ENCODE measurements at regions not wholly inside any gene's neighbourhood (a gene's known extent, or its start where the extent isn't known, plus 50 kb on each side); places are given as distances from the start of the nearest gene placed in this dataset.
"Not testable (repeated sequence)": the region's sequence is repeated elsewhere in the genome, so short reads cannot be mapped to it uniquely, and the experiment has no call there.

GRCh38 chr3:152196782-152197181 lies 71.9 kb upstream of the MBNL1 start:
- peak in 1 of 5 experiments; percentile 85 for DNase-seq

GRCh38 chr3:152197451-152197850 lies 71.3 kb upstream of the MBNL1 start:
- DNase-seq = peak in 1 of 5 experiments; percentile 70

DNA sequence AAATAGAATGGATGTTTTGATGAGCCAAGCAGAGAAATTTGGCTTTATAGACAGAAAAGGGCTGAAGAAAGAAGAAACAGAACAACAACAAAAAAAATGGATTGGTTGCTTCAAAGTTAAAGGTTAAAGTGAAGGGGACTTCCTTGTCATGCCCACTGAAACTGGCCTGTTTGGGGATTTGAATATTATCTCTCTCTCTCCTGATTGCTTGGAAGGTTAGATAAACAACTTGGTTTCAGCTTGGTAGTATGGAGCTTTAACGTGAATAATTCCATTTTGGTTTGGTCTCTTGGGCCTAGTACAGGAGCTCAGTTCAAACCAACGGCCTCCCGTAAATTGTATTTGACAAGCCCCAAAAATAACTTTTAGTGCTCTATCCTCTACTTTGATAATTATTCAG lies 70.8 kb upstream of the MBNL1 start:
- peak in 1 of 5 experiments; percentile 56 for DNase-seq

- DNase-seq = peak in 1 of 5 experiments; percentile 56
Observed at GRCh38 chr3:152198665-152199064, 70.1 kb upstream of the MBNL1 start.

DNA sequence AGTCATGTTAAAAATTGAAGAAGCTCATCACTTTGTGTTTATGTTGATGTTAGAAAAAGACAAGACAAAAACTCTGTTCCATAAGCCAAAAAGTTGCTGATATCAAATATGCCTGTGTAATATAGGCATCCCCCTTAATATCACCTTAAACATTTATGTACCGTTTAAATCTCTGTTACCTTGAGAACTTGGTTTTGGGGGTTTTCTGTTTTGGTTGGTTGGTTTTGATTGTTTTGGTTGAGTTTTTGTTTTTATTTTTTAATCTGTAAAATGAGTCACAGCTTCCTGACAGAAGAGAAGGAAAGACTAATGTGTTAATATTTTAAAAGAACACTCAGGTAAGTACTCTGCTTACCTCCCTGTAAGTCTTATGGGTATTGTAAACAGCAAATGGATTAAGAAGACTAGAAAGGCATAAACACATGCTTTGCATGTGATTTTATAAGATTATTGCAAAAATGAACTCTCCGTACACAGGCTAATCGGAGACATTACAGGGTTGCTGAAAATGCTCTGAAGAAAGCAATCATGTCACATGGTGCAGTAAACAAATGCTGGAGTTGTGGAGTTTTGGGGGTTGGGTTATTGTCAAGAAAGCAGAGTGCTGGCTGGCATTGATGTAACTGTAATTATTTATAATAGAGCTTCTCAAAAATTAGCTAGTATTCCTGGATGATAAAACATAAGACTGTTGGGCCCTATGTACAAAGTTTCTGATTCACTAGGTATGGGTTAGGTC lies 69.5 kb upstream of the MBNL1 start:
- peak in 1 of 5 experiments; percentile 75 for DNase-seq

DNA sequence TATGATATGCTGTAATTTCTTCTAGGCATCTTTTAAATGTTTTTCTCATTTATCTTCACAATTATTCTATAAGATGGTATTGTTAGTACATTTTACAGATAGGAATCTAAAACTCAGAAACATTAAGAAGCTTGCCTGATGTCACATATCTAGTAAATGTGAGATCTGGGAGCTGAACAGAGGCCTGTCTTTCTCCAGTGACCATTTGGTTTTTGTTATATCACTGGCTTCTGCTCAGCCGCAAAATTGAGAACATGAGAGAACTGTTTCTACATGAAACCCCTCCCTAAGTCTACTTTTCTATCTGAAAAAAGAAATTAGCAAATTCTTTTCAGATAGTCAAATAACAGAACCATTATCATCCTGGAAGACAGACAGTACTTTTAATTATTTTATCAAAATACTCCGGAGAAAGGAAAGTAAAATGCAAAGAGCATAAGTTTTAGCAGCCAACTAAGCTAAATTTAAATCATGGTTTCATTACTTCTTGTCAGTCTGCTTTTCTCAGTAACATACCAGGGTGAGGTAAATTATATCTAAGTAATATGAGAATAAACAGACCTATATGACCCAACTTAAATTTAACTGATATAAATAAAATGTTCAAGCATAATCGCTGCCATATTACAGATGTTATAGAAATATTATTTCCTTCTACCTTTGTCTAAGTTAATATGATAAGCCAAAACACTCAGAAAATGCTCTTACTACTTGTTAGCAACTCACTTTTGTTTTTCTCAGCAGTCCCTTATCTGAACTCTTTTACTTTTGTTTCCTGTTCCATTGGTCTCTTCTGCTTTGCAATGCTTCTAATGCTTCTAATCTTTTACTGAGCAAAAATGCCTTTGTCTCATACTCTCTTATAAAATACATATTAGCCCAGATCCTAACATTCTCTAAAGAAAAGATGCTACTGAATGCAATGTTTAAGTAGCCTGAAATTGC lies 68.0 kb upstream of the MBNL1 start:
- peak in 1 of 5 experiments; percentile 66 for DNase-seq

- peak in 1 of 5 experiments; percentile 49 for DNase-seq
Observed at GRCh38 chr3:152202976-152203626, 65.6 kb upstream of the MBNL1 start.

GRCh38 chr3:152203652-152204051 lies 65.1 kb upstream of the MBNL1 start:
- DNase-seq = no peak

GRCh38 chr3:152204218-152204617 lies 64.5 kb upstream of the MBNL1 start:
- peak in 1 of 5 experiments; percentile 43 for DNase-seq

DNA sequence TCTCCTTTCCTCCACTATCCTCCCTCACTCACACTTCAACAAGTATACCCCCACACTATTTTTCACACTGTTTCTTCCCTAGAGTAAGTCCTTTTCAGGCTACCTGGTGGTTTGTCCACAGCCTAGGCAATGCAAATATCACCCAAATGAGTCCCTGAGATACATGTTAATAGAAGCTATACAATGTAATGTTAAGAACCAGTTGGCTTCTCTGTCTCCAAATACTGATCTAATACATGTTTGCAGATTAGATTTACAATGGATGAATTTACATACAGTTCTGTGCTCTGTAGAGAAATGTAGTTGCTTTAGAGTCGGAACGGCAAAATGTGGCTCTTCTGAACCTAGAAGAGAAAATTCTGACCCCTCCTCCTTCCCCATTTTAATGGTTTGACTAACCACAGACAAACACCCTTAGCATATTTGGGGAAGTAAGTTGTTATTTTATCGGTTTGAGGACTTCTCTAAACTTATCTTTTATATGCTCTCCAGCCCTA lies 63.6 kb upstream of the MBNL1 start:
- DNase-seq = peak in 1 of 5 experiments; percentile 67

GRCh38 chr3:152206243-152206760 lies 62.4 kb upstream of the MBNL1 start:
- DNase-seq = no peak

DNA sequence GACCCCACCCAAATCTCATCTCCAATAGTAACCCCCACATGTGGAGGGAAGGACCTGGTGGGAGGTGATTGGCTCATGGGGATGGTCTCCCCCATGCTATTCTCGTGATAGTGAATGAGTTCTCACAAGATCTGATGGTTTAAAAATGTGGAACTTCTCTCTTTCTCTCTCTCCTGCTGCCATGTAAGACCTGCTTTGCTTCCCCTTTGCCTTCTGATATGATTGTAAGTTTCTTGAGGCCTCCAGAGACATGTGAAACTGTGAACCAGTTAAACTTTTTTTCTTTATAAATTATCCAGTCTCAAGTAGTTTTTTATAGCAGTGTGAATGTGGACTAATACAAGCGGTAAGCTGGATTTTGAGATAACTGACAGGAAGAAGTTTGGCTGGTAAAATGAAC lies 60.3 kb upstream of the MBNL1 start:
- peak in 1 of 5 experiments; percentile 39 for DNase-seq

DNA sequence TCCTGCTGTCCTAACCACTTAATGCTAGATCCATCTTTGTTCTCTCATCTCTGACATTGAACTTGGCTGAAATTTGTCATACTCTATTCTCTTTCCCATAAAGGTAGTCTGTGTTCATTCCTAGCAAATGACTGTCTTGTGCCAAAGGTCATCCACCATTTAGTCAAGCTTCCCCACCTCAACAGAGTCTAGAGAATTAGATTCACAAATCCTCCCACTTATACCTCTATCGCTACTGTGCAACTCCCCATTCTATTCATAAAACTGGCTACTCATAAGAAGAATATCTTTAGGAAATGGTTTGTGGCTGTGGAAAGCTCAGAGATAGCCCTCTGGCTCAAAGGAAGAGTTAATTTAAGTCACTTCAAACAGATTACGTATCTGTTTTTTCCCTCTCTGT lies 59.7 kb upstream of the MBNL1 start:
- peak in 1 of 5 experiments; percentile 70 for DNase-seq

- DNase-seq = peak in 1 of 5 experiments; percentile 68
Observed at GRCh38 chr3:152209776-152210175, 59.0 kb upstream of the MBNL1 start.

GRCh38 chr3:152210697-152211096 lies 58.0 kb upstream of the MBNL1 start:
- no peak for DNase-seq

GRCh38 chr3:152211655-152212054 lies 57.1 kb upstream of the MBNL1 start:
- DNase-seq = peak in 1 of 5 experiments; percentile 37

- no peak for DNase-seq
Observed at GRCh38 chr3:152213203-152213602, 55.5 kb upstream of the MBNL1 start.

GRCh38 chr3:152213938-152214337 lies 54.8 kb upstream of the MBNL1 start:
- DNase-seq = no peak

GRCh38 chr3:152216960-152217865 lies 51.5 kb upstream of the MBNL1 start:
- not testable (repeated sequence) for DNase-seq

GRCh38 chr3:152218602-152219001 lies 50.1 kb upstream of the MBNL1 start:
- DNase-seq = no peak
